Vagina (tissue), 2 donors: ENCODE measurements at regions not wholly inside any gene's neighbourhood (a gene's known extent, or its start where the extent isn't known, plus 50 kb on each side); places are given as distances from the start of the nearest gene placed in this dataset.

ENCODE experiments used
- POLR2A ChIP-seq, 2 donors: fragments of 450-650 bp; IDR thresholded peaks; one replicate each; pipeline ENCODE4 v1.6.1; 2017; ENCODE audit warnings: antibody characterized with exemption in 2 of 2, mild to moderate bottlenecking in 2 of 2, moderate library complexity in 2 of 2
- POLR2AphosphoS5 ChIP-seq, 2 donors: sonication (generic); formaldehyde crosslinking; IDR thresholded peaks; one replicate each; pipeline ENCODE4 v1.9.0; 2017; ENCODE audit warnings: antibody characterized with exemption in 2 of 2, mild to moderate bottlenecking in 2 of 2, low read depth in 1 of 2; ENCODE audit not compliant: insufficient read depth in 1 of 2

- no peak for TF ChIP-seq POLR2A (IDR thresholded peaks at IDR 0.05)
- no peak for TF ChIP-seq POLR2AphosphoS5 (IDR thresholded peaks at IDR 0.05; ENCODE audit: insufficient read depth in 1 of 2, low read depth in 1 of 2)
Measured at GRCh38 chr2:35125278-35125677, 1230.3 kb upstream of the CRIM1 start.
